Astrocyte of the spinal cord (primary cell): ENCODE measurements at regions not wholly inside any gene's neighbourhood (a gene's known extent, or its start where the extent isn't known, plus 50 kb on each side); places are given as distances from the start of the nearest gene placed in this dataset.

Source experiments
- DNase-seq: peaks from one replicate; pipeline ENCODE4 v3.0.0; 2011; ENCODE audit warnings: low read depth, low spot score
- H3K4me3 ChIP-seq: 2 replicates; pipeline ENCODE4 v1.5.1; 2011; ENCODE audit warnings: low read depth, mild to moderate bottlenecking, low read length, moderate library complexity
- in situ Hi-C: cut with HindIII; loops from 2 replicates; pipeline ENCODE4 v1.10.0; 2017; ENCODE audit warnings: low sequenced_read_pairs
- TF ChIP-seq, protein P1 (sequence below): IDR thresholded peaks from 2 replicates; pipeline ENCODE4 v1.5.1; 2012; ENCODE audit warnings: low read depth, mild to moderate bottlenecking, low read length, inconsistent platforms

DNA sequence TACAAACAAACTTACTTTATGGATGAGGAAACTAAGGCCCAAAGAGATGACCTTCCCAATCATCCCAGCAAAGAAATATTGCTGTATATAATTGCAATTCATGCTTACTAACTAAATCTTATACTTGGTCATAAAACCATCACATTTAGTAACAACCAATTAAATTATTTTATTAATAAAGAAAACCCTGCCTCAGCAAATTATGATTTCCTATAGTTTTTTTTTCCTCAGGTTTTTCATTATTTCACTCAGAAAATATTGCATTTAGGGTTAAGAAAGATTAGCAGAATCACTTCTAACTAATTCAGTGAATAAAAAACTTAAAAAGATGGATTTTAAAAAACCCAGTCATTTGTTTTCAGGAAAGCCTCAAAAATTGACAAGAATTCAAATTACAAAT is 86.5 kb upstream of the GADL1 start:
- H3K4me3 ChIP-seq: no peak overlapping the region
- in situ Hi-C loops: no loop called here
- TF ChIP-seq, protein P1, sequence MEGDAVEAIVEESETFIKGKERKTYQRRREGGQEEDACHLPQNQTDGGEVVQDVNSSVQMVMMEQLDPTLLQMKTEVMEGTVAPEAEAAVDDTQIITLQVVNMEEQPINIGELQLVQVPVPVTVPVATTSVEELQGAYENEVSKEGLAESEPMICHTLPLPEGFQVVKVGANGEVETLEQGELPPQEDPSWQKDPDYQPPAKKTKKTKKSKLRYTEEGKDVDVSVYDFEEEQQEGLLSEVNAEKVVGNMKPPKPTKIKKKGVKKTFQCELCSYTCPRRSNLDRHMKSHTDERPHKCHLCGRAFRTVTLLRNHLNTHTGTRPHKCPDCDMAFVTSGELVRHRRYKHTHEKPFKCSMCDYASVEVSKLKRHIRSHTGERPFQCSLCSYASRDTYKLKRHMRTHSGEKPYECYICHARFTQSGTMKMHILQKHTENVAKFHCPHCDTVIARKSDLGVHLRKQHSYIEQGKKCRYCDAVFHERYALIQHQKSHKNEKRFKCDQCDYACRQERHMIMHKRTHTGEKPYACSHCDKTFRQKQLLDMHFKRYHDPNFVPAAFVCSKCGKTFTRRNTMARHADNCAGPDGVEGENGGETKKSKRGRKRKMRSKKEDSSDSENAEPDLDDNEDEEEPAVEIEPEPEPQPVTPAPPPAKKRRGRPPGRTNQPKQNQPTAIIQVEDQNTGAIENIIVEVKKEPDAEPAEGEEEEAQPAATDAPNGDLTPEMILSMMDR: no peak
- DNase-seq: no peak

DNA sequence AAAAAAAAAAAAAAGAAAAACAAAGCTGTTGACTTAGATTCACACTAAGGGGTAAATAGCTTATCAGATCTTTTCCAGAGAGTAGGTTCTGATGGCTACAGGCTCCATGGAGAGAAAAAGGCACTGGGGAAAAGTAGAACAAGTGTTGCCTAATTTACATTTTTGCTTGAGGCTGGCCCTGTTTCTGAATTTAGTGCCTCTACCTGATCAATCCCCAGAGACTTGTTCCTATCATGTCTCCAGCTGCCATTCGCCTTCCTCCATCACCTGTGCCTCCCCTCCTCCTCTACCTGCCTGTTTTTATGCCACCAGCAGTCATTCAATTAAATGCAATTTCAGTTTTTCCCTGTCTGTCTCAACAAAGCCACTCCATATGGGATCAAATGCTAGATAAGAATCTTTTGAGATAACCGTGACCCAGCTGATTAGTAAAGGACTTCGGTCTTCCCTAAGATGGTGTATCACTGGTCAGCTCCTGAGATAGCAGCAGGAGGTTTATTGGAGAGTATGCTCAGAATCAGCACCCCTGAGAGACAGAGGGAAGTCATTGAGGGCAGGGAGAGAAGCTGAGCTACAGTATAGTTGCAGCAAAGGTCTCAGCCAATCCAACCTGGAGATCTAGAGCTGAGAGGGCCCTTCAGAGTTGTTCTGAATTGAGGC is 88.1 kb upstream of the GADL1 start:
- no peak for DNase-seq
- in situ Hi-C loops: no loop called here
- TF ChIP-seq, protein P1: no peak
- no peak overlapping the region for H3K4me3 ChIP-seq

DNA sequence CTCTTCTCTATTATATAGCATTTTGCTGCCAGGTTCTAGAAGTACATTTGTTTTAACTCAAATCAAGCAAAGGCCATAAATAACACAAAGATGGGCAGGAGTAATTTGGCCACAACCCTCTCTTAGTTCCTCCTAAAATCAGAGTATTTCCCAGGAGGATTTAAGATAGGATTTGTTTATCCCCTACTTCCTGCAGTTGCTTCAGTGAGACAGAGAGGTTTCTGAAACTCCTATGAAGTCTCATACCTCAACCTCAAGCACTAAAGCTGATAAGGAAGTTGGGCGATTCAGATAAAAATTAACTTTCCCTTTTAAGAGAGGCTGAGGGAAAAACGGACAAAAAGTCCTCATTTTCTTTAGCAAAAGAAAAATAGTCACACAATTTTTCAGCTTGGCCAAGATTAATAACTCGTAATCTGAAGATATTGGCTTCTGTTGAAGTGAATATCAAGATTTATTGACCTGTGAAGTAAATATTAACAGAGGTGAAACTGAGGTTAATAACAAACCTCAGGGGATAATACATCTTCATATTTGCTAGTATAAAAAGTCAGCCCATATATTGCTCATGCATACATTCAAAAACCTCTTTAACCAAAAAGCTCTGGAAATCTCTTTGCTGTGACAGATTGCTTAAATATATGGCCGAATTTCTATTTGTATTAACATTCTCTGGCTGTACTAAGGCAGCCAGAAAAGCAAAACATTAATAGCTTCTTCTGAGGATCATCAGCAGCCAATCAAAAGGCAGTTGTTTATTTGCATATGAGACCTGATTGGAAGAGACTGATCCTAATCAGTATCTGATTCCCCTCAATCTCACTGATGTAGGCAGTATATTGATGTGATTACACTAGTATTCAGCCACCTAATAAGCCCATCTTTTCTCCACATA is 90.6 kb upstream of the GADL1 start:
- in situ Hi-C loops: no loop called here
- H3K4me3 ChIP-seq: no peak overlapping the region
- TF ChIP-seq, protein P1: no peak
- no peak for DNase-seq

DNA sequence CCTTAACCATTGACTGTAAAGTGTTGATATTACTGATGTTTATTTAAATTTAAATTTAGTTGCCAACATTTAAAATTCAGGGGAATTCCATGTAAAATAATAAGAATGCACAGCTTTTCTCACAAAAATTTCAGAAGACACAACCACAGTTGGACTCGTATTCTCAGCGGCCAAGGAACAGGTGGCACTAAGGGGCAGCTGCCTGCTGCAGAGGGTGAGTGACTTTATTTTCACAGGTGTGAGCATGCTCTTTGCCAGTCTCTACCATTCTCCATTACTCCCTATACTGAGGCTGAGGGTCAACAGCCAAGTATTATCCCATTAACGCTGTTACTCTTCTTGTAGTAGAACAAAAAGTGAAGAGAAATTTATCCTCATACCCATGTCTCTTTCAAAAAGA is 92.1 kb upstream of the GADL1 start:
- DNase-seq: no peak
- in situ Hi-C loops: no loop called here
- no peak overlapping the region for H3K4me3 ChIP-seq
- TF ChIP-seq, protein P1: no peak

DNA sequence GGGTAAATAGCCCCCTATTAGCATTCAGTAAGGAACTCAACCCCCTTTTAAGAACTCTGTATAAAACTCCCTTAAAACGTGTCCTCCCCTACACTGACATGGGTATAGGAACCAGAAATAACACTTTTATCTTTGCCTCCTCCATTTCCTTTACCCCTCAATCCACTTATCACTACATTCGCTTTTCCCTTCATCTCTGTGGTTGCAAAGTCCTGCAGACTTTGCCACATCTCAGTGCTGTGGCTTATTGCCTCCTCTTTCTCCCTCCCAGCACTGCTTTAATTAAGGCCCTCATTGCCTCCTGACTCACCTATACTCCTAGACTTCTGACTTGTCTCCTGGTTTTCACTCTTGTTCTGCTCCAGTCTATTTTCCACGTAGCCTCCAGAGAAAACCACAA is 94.3 kb upstream of the GADL1 start:
- TF ChIP-seq, protein P1: no peak
- H3K4me3 ChIP-seq: no peak overlapping the region
- DNase-seq: no peak
- in situ Hi-C loops: no loop called here

DNA sequence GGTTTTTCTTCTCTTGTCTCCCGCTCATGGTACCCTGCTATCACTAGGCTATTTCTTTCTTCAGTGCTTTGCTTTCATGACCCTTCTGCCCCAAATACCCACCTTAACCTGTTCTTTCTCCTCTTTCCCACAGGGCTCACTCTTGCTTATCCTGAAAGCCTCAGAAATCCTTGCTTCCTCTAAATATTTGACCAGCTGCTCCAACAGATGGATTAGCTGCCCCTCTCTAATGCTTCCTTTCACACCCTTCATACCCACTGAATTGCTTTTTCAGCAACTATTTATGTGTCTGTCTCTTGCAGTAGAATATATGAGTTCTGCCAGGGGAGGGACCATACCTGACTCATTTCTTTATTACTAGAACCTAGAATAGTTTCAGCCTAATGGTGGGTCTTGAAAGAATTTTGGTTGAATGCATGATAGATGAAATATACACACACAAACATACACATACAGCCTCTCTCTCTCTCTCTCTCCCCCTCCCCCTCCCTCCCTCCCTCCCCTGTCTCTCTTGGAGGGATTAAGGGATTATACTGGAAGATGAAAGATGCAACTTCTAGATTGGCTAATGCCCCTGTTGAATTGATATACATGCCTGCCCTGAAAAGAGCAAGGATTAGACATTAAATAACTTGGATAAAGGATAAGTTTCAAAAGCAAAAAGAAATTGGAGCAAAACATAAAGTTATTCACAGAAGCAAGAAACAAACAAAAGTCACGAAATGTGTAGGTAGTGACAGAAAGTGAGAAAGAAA is 95.0 kb upstream of the GADL1 start:
- DNase-seq: no peak
- in situ Hi-C loops: no loop called here
- no peak overlapping the region for H3K4me3 ChIP-seq
- TF ChIP-seq, protein P1: no peak
